Muscle layer of duodenum (tissue), 2 donors: ENCODE measurements at regions not wholly inside any gene's neighbourhood (a gene's known extent, or its start where the extent isn't known, plus 50 kb on each side); places are given as distances from the start of the nearest gene placed in this dataset.

Experiments used
- H3K27ac ChIP-seq: one replicate; pipeline ENCODE4 v1.7.0; 2013; ENCODE audit warnings: mild to moderate bottlenecking, low read length
- H3K27me3 ChIP-seq: one replicate; pipeline ENCODE4 v1.7.0; 2013; ENCODE audit warnings: low read depth, mild to moderate bottlenecking, control low read depth, low read length
- H3K36me3 ChIP-seq, 2 donors: one replicate each; pipeline ENCODE4 v1.7.0; 2013; ENCODE audit warnings: low read length in 2 of 2, control low read depth in 1 of 2, mild to moderate bottlenecking in 1 of 2; ENCODE audit not compliant: insufficient read depth in 2 of 2, control insufficient read depth in 1 of 2
- H3K4me1 ChIP-seq, 2 donors: one replicate each; pipeline ENCODE4 v1.7.0; 2013; ENCODE audit warnings: low read length in 2 of 2, mild to moderate bottlenecking in 2 of 2, control low read depth in 1 of 2, moderate library complexity in 1 of 2; ENCODE audit not compliant: insufficient read depth in 2 of 2, control insufficient read depth in 1 of 2
- H3K4me3 ChIP-seq, 2 donors: one replicate each; pipeline ENCODE4 v1.7.0; 2013; ENCODE audit warnings: low read length in 2 of 2, low read depth in 1 of 2, mild to moderate bottlenecking in 1 of 2
- H3K9me3 ChIP-seq, 2 donors: one replicate each; pipeline ENCODE4 v1.7.0; 2013; ENCODE audit warnings: low read length in 2 of 2, control low read depth in 1 of 2, mild to moderate bottlenecking in 1 of 2; ENCODE audit not compliant: control insufficient read depth in 1 of 2
- donor health status: healthy.

DNA sequence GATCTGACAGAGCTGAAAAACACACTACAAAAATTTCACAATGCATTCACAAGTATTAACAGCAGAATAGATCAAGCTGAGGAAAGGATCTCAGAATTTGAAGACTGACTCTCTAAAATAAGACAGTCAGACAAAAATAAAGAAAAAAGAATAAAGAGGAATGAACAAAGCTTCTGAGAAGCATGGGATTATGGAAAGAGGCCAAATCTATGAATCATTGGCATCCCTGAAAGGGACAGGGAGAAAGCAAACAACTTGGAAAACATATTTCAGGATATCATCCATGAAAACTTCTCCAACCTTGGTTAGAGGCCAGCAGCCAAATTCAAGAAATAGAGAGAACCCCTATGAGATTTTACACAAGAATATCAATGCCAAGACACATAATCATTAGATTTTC is 804.8 kb upstream of the IGFBP3 start:
- peaks cover 0 to 2% of the 10 kb centered on the region in 2 donors for H3K9me3 ChIP-seq
- H3K36me3 ChIP-seq = no peaks in the 10 kb centered on the region
- no peaks in the 10 kb centered on the region for H3K27me3 ChIP-seq

DNA sequence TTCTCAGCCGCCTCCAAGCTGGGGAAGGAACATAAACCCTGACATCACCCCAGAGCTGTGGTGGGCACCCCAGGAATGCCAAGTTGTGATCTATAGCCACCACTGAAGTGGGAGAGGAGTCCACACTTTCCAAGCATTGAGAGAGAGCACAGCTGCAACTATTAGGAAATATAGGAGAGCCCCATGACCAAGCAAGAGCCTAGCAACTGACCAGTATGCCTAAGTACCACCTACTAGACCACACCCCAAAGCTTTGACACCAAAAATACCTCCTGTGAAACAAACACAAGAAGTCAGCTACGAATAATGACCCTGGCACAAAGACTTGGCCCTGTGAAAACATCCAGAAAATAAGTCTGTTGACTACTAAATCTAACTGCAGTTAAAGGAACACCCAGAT is 804.1 kb upstream of the IGFBP3 start:
- Histone ChIP-seq H3K36me3 (no peaks in the 10 kb centered on the region), H3K4me3 (no peak overlapping the region), H3K27ac (no peak overlapping the region), H3K9me3 (peaks cover 0 to 2% of the 10 kb centered on the region in 2 donors), H3K4me1 (no peaks in the 10 kb centered on the region), H3K27me3 (no peaks in the 10 kb centered on the region)

More for the DNA sequence above, 804.8 kb upstream of the IGFBP3 start:
- no peak overlapping the region for H3K4me3 ChIP-seq
- no peaks in the 10 kb centered on the region for H3K4me1 ChIP-seq
- H3K27ac ChIP-seq = no peak overlapping the region

DNA sequence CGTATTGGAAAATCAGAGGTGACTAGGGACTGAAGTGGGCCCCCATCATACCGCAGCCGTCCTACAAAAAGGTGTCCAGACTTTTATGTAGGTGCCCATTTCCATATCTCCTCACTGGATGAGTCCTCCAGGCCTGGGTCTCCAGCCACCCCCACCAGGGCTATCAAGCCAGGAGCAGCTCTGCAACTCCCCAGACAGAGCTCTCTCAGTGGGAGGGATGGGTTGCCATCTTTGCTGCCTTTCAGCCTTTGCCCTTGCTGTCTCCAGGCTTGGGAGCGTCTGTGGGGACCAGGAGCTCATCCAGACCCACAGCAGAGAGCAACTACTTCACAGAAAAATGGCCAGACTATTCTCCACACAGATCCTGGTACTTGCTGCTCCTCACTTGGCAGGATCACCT is 802.7 kb upstream of the IGFBP3 start:
- no peaks in the 10 kb centered on the region for H3K36me3 ChIP-seq
- H3K9me3 ChIP-seq = peaks cover 0 to 2% of the 10 kb centered on the region in 2 donors
- no peak overlapping the region for H3K4me3 ChIP-seq

DNA sequence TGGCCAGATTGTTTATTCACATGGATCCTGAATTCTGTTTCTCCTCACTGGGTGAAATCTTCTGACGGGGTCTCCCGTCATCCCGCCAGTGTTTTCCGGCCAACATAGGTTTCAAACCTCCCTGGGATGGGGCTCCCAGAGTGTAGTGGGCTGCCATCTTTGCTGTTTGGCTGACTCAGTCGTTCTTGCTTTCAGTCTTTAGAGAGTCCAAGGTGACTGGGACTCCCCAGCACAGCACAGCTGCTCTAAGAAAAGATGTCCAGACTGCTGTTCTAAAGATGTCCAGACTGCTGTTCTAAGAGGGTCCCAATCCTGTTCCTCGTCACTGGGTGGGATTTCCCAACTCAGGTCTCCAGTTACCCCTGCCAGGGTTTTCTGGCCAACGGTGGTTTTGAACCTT is 801.9 kb upstream of the IGFBP3 start:
- H3K36me3 ChIP-seq = no peaks in the 10 kb centered on the region
- no peaks in the 10 kb centered on the region for H3K4me1 ChIP-seq
- H3K27ac ChIP-seq = no peak overlapping the region
- H3K4me3 ChIP-seq = no peak overlapping the region
- H3K27me3 ChIP-seq = no peaks in the 10 kb centered on the region
- H3K9me3 ChIP-seq = peaks cover 0 to 2% of the 10 kb centered on the region in 2 donors

More for the DNA sequence above, 802.7 kb upstream of the IGFBP3 start:
- no peaks in the 10 kb centered on the region for H3K4me1 ChIP-seq
- H3K27me3 ChIP-seq = no peaks in the 10 kb centered on the region
- no peak overlapping the region for H3K27ac ChIP-seq

DNA sequence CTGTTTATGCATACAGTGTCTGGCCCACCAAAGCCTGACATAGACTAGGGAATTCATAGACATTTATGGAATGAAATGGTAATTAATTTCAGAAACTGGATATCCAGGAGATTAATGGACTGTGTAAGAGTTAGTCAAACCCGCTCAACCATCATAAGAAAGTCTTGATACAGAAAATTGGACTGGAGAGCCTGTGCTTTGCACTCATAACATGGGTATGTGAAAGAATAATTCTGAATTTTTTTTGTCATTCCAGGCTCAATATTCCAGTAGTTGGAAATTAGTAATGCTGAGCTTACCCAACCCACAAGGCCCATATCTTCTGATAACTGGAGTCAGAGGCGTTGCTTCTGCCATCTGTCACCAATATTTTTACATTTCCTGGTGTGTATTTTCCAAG is 799.7 kb upstream of the IGFBP3 start:
- no peak overlapping the region for H3K27ac ChIP-seq
- peaks cover 0 to 2% of the 10 kb centered on the region in 2 donors for H3K9me3 ChIP-seq
- no peaks in the 10 kb centered on the region for H3K4me1 ChIP-seq
- H3K27me3 ChIP-seq = no peaks in the 10 kb centered on the region
- H3K36me3 ChIP-seq = no peaks in the 10 kb centered on the region
- H3K4me3 ChIP-seq = no peak overlapping the region

- Histone ChIP-seq H3K36me3 (no peaks in the 10 kb centered on the region), H3K9me3 (no peaks in the 10 kb centered on the region), H3K4me3 (no peak overlapping the region), H3K27ac (no peak overlapping the region), H3K4me1 (no peaks in the 10 kb centered on the region), H3K27me3 (no peaks in the 10 kb centered on the region)
Observed at GRCh38 chr7:46719616-46720015, 798.5 kb upstream of the IGFBP3 start.

- H3K27ac ChIP-seq = no peak overlapping the region
- H3K27me3 ChIP-seq = no peaks in the 10 kb centered on the region
- H3K36me3 ChIP-seq = no peaks in the 10 kb centered on the region
- no peaks in the 10 kb centered on the region for H3K9me3 ChIP-seq
- H3K4me3 ChIP-seq = no peak overlapping the region
- peaks cover 0 to 3% of the 10 kb centered on the region in 2 donors for H3K4me1 ChIP-seq
Observed at GRCh38 chr7:46716926-46717325, 795.9 kb upstream of the IGFBP3 start.

GRCh38 chr7:46715579-46715978 is 794.5 kb upstream of the IGFBP3 start:
- Histone ChIP-seq H3K4me3 (no peak overlapping the region), H3K27me3 (no peaks in the 10 kb centered on the region), H3K9me3 (no peaks in the 10 kb centered on the region), H3K27ac (no peak overlapping the region), H3K36me3 (no peaks in the 10 kb centered on the region), H3K4me1 (peaks cover 0 to 3% of the 10 kb centered on the region in 2 donors)

GRCh38 chr7:46714904-46715303 is 793.8 kb upstream of the IGFBP3 start:
- Histone ChIP-seq H3K9me3 (no peaks in the 10 kb centered on the region), H3K4me3 (no peak overlapping the region), H3K27me3 (no peaks in the 10 kb centered on the region), H3K27ac (no peak overlapping the region), H3K36me3 (no peaks in the 10 kb centered on the region), H3K4me1 (peaks cover 0 to 3% of the 10 kb centered on the region in 2 donors)

DNA sequence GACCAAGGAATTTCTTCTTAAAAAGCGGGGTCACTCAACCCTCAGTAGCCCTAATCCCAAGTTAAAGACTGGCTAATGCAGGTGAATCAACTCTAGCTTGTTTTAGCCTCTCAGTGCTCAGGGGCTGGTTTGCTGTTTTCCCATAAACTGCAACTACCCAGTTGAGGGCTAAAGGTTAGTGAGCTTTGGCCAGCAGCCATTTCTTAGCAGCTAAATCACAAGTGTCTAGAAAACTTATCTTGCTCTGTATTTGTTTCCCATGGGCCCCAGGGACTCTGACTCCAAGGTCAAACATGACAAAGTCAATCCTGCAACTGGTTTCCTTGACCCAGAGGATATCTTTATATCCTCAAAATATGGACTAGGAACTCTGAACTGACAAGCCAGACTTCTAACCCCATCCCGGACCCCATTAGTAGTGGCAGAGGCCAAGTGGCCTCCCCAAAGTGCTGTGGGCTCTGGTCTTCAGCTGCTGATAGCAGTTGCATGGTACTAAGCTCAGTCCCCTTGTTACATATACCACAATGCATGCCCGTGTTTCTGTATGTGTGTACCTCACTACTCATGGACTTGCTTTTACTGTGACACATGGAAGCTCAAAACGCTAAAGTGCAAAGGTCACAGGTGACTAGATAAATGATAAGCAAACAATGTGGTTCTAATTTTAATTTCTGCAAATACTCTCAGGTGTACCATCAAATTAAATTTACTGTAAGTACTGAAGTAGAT is 793.0 kb upstream of the IGFBP3 start:
- Histone ChIP-seq H3K9me3 (no peaks in the 10 kb centered on the region), H3K4me1 (peaks cover 0 to 3% of the 10 kb centered on the region in 2 donors), H3K27ac (no peak overlapping the region), H3K36me3 (no peaks in the 10 kb centered on the region), H3K4me3 (no peak overlapping the region), H3K27me3 (no peaks in the 10 kb centered on the region)

DNA sequence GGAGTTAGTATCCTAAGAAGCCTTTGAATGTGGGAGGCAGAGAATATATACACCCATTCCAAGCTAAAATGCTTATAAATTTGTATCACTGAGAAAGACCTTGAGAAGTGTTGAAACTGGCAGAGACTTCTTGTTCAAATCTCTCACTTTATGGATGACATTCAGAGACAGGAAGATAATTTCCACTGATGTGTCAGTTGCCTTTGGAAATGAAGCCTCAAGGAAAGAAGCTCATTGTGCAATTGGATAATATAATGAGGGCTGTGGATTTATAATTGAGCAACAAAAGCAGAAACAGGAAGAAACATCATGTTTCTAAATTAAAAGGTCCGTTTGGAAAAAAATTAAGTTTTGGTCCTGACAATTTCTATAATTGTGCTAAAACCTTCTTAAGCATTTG is 789.9 kb upstream of the IGFBP3 start:
- Histone ChIP-seq H3K27me3 (no peaks in the 10 kb centered on the region), H3K9me3 (no peaks in the 10 kb centered on the region), H3K4me1 (peaks cover 0 to 3% of the 10 kb centered on the region in 2 donors), H3K27ac (no peak overlapping the region), H3K4me3 (no peak overlapping the region), H3K36me3 (no peaks in the 10 kb centered on the region)

DNA sequence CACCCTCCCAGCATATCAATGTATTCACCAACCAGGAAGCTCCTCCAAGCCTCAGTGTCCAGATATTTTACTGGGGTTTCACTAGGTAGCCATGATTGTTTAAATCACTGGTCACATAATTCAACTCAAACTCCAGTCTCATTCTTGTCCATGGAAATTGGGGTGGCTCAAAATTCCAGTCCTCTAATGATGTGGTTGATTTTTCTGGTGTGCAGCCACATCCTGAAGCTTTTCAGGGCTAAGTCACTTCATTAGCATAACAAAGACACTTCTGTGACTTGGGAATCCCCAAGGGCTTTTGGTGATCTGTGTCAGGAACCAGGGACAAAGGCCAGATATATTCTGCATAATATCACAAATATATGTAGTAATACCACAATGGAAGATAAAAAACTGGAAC is 786.9 kb upstream of the IGFBP3 start:
- H3K27me3 ChIP-seq = no peaks in the 10 kb centered on the region
- H3K36me3 ChIP-seq = no peaks in the 10 kb centered on the region
- H3K9me3 ChIP-seq = no peaks in the 10 kb centered on the region
- no peaks in the 10 kb centered on the region for H3K4me1 ChIP-seq
- no peak overlapping the region for H3K4me3 ChIP-seq
- no peak overlapping the region for H3K27ac ChIP-seq
